ENCODE measurements at regions not wholly inside any gene's neighbourhood (a gene's known extent, or its start where the extent isn't known, plus 50 kb on each side); places are given as distances from the start of the nearest gene placed in this dataset.

DNA sequence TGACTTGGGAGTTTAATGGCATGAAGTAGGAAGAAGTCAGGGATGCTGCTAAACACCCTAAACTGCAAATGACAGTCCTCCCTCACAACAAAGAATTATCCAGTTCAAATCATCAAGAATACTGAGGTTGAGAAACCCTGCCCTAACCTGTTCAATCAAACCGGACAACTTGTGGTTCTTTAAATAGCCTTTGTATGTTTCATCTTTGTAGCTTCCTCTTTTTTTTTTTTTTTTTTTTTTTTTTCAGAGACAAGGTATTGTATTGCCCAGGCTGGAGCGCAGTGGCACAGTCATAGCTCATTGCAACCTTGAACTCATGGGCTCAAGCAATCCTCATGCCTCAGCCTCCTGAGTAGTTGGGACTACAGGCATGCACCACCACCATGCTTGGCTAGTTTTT is 52.5 kb upstream of the TTC29 start:
- DNase-seq, result no peak

DNA sequence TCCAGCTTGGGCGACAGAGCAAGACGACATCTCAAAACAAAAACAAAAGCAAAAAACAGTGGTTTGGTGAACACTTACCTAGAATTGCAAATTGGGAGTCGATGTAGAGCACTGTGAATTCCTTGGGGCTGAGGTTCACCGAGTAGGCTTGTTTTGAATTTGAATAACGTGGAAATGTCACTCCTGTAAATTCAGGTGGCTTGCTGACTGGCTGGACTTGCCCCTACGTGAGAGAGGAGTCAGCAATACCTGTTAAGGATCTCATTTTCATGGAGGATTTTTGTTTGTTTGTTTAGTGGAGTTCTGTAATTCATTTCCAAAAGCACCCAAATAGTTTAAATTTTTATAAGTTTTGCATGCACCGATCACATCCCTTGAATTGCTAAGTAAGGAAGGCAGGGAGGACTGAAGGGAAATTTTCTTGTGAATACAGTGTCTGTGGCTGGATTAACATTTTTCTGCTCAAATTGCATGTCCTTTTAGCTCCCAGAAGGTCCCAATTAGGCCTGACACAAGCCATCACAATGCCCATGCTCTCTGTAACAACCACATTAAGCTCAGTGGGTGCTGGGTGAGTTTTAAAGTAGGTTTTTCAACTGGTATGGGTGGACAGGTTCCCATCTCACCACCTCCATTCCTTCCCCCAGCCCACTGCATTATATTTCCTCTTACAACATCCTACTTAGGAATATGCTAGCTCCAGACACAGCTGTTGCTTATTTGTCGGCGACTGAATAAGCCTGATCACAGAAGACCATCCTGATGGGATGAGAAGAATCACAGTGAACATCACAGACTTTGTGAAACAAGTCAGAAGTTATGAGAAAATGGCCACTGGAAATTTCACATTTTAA is 58.5 kb upstream of the TTC29 start:
- DNase-seq, result no peak

DNA sequence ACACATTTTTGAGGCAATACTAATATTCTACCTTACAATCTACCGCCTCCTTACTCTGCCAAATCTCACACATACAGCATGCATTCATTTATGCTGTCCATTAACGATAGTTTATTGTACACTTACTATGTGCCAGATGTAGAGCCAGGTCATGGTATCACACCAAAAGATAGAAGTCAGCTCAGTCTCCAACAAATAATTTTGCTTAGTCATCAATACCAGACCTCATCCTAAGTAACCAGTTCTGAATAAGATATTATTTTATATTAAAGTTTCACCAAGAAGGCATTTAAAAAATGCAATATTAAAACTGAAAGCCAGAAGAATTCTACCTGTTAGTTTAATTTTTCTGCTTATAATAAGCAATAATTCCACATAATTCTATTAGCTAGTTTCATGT is 60.6 kb upstream of the TTC29 start:
- DNase-seq, result no peak

DNA sequence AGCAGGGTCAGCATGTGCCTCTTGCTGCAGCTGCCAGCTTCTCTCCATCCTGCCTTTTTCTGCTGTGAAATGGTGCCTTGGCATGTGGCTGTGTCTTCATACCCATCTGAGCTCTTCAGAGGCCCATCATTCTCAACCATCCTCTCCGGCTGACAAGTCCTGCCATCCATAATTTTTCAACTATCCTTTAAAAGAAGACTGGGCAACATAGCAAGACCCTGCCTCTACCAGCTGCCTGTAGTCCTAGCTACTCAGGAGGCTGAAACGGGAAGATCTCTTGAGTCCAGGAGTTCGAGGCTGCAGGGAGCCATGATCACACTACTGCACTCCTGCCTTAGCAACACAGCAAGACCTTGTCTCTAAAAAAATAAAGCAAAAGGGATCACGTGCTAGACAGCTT is 64.2 kb upstream of the TTC29 start:
- no peak for DNase-seq

DNA sequence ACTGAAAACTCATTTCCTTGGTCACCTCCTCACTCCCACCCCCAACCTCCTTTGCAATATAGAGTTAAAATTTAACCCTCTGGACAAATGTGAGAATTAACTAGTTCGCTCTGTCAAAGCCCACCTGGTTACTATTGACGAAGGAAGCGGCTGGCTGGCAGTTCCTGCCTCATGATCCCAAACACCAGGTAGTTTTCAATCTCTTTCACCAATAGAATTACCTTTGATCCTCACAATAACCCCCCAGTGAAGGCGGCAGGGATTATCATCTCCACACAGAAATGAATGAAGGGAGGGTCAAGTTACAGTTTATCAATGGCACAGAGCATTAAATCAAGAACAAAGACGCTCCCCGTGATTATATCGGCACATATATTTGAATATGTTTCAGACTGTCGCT is 65.7 kb upstream of the TTC29 start:
- DNase-seq, result no peak

DNA sequence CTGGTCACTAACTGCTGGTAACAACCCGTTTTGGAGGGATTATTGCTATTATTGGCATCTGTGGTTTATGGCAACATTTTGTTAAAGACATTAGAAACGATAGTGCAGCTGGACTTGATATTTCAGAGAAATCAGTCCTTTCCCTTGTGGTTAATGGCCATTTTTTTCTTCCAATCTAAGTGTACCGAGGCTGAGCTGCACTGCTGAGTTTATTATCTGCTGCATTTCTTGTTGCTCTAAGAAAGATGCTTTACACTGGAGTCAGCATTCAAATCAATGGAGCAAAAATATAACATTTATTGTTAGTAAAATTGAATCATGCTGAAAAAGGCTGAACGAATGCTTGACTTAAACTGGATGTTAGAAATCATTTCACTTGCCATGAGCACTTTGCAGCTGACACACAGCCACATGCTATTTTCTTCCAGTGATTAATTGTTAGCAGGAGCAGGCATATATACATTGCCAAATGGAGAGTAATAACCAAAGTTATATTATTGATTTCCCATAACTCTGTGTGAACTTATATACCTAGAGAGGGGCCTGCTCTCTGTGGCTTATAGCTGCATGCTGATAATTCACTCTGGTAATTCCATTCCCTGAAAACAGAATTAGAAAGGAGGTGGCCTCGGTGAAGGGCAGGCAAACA is 66.5 kb upstream of the TTC29 start:
- no peak for DNase-seq

DNA sequence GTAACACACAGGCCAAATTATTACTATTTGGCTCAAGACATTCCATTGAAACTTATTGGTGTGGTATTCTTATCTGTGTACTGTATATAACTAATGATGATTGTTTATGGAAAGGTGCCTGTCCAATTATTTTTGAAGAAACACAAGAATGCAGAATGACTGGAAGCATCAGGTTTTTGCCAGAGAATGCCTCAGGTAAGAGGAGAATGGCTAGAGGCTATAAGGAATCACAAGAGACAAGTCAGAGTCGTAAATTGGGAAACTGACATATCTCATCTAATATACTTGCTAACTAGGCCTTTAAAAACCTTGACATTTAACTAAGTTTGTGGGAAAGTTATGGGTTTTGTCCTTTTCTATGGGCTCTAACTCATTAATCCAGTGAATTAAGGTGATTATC is 69.3 kb upstream of the TTC29 start:
- no peak for DNase-seq

DNA sequence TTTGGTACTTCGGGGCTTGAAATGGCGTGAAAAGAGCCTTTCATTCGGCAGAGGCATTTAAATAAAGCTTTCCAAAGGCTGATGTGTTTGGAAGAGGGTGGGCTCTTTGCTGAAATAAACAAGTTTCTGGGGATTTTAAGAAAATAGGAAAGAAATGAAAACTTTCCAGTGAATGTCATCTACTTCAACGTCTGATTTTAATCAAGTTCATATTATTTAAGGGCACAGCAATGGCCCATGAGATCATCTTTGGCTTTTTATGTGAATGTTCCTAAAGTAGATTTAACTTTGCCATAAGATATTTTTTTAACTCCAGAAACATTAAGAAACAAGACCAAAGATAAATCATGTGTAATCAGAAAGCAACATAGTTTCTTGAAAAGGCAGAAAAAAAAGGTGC is 69.8 kb upstream of the TTC29 start:
- DNase-seq, result no peak

DNA sequence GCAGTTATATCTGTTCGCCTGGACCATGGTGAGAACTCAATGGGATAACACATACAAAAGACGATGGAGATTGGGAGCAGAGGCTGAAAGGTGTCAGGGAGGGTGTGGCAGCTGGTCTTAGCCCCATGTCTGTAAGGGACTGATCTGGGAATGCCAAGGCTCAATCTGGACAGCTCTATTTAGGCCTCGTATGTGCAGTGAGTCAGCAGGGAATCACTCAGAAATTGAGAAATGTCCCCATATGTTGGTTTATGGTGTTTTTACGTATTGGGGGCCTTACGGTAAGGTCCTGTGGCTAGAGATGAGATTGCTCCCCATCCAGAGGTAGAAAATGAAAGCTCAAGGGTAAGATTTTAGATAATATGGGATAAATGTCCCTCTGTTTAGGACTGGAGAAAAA is 71.4 kb upstream of the TTC29 start:
- no peak for DNase-seq

DNA sequence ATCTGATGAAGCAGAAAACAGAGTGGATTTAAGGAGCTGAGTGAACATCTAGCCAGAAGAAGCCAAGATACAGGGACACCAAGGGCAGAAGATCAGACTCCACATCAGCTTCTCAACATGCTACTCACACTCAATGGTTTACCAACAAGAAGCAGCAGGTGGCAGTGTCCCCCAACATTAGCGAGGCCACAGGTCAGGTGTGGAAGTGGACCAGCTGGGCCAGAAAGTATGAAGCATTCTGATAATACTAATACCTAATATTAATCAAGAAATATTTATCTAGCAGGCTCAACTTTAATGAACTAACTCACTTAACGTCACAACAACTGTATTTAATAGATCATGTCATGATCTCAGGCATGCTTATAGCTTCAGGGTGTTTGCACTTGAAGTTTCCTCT is 73.4 kb upstream of the TTC29 start:
- DNase-seq, result no peak

DNA sequence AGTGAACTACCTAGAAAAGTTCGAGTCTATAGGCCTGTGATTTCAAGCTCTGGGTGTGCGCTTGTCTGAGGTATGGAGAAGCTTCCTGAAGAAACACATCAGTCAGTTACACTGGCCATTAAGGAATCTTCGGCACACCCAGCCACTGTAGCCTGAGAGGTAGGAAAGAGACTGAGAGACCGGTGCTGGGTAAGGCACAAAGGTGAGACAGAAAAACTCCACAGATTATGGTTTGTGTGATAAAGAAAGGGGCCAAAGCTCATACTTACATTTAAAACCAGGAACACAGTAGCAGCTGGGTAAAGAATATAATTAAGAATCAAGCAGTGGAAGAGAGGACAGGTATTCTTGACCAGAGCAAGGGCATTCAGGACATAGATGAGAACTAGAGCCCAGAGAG is 74.8 kb upstream of the TTC29 start:
- DNase-seq, result no peak

DNA sequence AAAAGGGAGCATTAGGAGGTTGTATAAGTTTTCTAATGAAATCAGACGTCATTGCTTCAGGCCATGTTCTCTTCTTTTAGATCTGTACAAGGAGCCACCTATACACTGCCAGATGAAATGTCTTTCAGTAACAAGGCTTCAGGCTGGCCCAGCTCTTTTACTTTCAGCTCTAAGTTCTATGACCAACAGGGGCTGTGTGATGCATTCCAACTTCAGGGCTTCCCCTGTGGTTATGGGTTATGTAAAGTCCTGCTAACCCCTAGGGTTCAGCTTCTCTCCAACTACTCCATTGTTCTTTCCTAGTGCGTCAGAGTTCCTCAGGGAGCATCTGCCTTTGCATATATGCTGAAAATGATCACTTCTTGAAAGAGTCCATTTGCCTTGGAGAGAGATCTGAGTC is 79.4 kb upstream of the TTC29 start:
- DNase-seq, result no peak

DNA sequence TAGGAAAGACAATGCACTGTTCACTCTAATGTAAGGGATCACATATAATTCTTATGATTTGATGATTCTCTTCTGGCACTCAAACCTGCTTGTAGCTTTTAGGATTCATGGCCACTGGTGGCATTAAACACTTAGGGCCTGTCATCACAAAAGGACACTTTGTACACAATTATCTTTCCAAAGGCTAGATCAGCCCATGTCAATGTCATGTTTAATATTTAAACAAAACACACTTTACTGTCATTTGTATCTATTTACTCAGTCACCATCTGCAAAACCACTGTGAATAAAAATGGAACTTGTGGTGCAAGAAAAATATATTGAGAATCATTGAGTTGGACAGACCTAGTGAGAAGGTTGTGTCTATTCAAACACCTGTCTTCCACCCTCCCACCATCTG is 83.6 kb upstream of the TTC29 start:
- no peak for DNase-seq

DNA sequence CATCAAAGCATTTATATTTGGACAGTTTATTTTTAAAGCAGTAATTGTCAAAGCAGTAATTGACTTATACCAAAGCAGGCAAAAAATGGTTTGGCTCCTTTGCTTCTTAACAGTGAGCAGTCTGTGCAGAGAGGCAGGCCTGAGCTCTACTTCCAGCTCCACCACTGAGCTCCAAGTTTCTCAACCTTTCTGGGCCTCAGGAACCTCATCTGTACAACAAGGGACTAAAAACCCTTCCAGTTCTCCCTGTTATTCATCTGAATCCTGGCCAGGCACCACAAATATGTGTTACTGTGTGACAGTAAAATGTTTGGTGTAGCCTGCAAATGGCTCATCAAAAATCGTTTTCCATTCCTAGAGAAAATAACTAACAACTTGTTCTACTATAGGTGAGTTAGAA is 88.7 kb upstream of the TTC29 start:
- DNase-seq, result no peak

DNA sequence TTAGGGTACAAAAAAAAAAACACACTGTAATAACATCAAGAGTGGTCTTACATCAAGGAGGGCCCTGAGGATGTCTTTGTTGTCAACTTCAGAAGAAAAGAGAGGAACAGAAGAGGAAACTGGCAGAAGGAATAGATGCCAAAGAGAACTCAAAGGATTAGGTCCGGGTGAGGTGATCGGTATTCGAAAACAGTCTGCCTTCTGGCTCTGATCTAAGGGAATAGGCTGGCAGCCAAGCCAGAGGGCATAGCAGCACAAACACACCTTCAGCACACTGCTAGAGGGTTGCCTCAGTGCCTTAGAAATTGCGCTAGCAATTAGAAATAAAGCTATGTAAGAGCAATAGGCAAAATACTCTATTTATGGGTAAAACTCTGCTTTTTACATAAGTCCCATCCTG is 91.4 kb upstream of the TTC29 start:
- no peak for DNase-seq

DNA sequence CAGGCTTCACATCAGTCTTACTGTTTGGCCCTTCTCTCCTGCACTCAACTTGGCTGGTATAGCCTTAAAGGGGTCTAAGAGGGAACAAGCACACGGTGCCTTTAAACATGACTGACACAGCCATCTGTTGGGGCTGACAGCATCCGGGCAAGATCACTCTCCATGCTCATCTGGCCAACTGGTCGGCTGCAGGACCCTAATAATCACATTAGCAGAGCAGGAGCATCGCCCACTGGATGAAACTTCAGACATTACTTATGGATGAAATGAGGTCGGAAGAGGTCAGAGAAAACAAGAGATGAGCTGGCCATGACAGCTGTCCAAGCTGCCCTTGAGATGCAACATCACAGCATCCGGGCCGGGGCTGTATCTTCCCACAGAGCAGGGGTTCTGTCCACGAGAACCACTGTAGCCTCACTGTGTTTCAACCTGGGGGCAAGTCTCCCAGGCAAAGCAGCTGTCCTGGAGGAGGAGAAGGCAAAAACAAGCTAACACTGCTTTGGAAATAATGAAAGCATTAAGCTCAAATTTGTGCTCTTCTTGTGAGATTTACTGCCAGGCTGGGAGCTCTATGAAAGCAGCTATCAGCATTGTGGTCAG is 94.4 kb upstream of the TTC29 start:
- DNase-seq, result no peak

DNA sequence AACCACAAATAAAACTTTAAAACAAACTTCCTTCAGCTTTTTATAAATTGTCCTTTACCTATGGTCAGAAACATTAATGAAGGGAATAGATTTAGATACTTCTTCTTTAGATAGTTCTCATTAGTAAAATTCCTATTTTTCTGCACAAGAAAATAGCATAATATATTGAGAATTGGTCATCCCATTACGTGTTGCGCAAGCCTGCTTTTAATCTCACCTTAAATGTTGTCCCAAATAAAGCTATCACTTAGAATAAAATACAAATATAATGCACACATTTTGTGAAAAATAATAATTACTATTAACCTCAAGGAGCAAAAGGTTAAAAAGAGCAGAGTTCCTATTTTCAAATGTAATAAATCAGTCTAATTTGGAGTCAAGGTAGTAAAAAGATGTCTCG is 95.2 kb upstream of the TTC29 start:
- DNase-seq, result no peak

DNA sequence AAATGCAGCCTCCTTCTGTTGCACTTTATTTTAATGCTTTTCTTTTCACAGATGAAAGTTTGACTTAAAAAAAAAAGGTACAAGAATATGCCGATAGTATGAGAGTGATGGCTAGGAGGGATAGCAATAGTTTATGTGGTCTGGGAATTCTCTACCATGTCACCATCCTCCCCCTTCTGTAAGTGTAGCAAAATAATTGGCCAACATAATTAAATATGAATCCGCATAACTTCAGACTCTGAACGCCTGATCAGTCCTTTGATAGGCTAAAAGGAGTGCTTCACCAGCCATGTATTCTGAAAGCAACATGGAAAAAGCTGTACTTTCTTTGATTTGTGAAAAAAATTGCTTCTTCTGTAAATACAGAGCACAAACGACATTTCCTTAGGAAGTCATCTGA is 95.7 kb upstream of the TTC29 start:
- no peak for DNase-seq

DNA sequence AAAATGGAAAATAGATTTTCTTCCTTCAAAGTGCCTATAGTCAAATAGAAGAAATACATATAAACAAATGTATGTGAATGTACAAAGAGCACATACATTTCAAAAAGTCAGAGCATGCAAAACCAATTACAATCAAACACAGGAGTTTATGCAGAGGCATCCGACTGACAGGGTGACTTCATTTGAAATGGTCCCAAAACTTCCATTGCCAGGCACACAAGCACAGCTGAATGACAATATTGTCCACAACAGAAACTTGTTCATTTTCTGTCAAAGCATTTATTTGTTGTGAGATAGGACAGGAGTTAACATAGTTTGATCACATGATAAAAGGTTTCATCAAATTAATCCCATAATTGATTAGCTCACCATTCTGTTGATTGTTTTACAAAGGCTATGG is 96.4 kb upstream of the TTC29 start:
- no peak for DNase-seq

DNA sequence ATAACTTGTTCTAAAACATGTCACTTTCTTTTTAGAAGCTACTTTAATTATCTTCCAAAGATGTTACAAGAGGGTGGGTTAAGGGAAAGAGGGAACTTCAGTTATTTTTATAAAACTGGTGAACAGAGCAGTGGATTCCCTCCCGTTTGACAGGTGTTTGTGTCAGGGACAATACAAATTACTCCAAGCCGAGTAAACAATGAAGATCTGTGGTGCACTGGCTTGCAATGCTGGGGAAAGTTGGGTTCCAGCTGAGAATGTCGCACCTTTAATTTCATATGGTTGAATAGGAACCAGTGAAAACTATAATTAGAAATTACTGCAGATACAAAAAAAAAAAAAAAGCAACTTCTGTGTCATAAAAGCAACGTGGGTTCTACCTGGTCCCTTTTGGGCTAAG is 98.6 kb upstream of the TTC29 start:
- no peak for DNase-seq

DNA sequence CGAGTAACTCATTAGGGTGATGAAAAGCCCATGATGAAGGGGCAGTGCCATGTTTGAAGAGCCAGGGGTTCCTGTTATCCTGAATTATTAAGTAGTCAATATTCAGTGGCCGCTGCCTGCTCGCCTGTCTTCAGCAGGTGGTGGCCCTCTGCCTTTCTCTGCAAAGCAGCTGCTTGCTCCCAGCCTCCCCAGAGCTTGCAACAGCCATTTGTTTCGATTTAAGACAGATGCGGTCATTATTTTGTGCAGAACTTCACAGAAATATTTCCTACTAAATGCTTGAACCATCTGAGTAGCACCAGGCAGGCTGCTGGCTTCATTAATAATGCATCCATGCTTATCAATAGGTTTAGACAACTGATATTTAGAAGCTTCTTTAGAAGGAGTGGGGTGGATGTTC is 104.3 kb upstream of the TTC29 start:
- DNase-seq, result no peak

DNA sequence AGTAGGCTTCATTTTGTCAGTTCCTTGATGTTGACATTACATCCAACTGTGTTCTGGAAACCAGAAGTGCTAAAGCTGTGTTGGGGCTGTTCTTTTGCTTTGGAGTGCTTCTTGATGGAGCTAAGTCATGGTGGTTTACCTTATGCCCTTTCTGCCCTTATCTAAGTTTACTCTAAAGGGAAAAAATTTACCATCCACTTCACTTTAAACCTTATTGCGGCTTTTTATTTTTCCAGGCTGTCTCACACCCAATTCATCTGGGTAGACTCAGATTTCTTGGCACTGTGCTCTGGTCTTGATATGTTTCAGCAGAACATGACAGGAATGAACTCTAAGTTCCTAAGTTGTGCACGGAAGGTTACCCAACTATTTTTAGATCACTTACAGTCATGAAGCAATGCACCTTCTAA is 104.7 kb upstream of the TTC29 start:
- no peak for DNase-seq

DNA sequence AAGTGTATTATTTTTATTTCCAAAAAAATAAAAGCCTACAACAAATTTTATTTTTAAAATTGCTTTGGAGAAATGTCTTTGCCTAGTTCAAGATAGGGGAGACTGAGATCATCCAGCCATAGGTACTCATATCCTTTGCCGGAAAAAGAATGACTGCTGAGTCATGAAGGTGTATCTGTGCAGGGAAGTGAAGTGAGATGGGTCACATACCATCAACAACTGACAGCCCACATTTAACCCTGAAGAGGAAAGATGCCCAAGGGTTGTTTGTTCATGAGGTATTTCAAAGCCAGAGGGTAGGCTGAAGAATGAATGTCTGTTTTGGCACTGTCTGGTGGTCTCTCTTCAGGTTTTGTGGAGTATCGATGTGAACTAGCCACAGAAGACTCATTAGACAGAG is 106.7 kb upstream of the TTC29 start:
- DNase-seq, result no peak

DNA sequence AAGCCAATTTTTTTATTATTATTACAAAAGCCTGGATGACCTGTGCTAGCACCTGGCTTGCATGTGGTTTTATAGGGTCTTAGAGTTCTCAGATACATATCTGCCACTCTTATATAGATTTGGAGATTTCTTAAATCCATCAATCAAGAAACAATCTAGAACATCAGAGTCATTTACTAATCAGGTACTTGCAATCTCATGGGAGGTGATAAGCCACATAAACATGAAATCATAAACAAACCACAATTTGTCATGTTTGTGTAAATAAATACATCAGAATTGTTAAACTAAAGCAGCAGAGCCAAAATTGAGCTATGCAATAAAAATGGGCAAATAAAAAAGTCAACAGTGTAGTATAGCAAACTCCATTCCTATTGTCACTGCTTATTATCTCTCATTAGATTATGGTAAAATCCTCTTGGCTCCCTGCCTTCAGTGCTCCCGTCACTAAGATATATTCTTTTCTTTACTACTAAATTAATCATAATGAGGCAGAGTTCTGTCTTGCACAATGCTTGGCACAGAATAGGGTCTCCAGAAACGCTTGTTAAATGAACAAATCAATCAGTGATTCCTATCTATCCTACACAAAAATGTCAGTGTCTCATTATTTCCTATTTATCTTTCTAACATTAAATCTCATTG is 108.7 kb upstream of the TTC29 start:
- DNase-seq, result no peak
